ENCODE measurements at regions not wholly inside any gene's neighbourhood (a gene's known extent, or its start where the extent isn't known, plus 50 kb on each side); places are given as distances from the start of the nearest gene placed in this dataset.

DNA sequence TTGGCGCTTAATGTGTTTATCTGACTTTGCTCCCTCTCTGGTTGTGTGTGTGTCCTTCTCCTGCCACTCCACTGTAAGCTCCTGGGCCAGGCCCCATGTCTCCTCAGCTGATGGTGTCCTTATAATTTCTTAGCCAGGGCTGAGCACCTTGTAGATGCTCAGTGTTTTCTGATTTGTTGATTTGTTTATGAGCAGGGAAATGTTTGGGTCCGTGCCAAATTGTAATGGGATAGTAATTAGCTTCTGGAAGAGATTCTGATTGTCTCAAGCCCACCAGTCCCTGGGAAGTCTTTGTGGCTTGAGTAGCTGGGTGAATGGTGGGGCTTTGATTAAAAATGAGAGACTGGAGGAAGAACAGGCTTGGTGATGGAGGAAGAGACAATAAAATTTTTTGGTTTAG, 270.5 kb downstream of the MYCN start:
- intact Hi-C loops (cut with micrococcal nuclease) = no loop called here
- ChIA-PET POLR2A (no interaction called here), CTCF (no interaction called here)
- H3K27ac Mint-ChIP-seq = no peak overlapping the region
- H3K27me3 Mint-ChIP-seq = no peaks in the 10 kb centered on the region
- no peak overlapping the region for H3K4me3 Mint-ChIP-seq
- ATAC-seq (ENCODE audit: low read depth) = no peak
- H3K9me3 Mint-ChIP-seq = peaks cover 13% of the 10 kb centered on the region
- no peaks in the 10 kb centered on the region for H3K36me3 Mint-ChIP-seq (ENCODE audit: low read depth)
- H3K4me1 Mint-ChIP-seq = no peaks in the 10 kb centered on the region
- no peak for TF ChIP-seq CTCF (IDR thresholded peaks at IDR 0.05)
- no peak for DNase-seq

- TF ChIP-seq CTCF (IDR thresholded peaks at IDR 0.05) = no peak
- CTCF ChIA-PET = no interaction called here
- POLR2A ChIA-PET = no interaction called here
- Mint-ChIP-seq H3K27me3 (no peaks in the 10 kb centered on the region), H3K36me3 (ENCODE audit: low read depth) (no peaks in the 10 kb centered on the region), H3K9me3 (peaks cover 13% of the 10 kb centered on the region), H3K4me3 (no peak overlapping the region), H3K4me1 (no peaks in the 10 kb centered on the region), H3K27ac (no peak overlapping the region)
- DNase-seq (no peak), ATAC-seq (ENCODE audit: low read depth) (no peak)
- intact Hi-C loops (cut with micrococcal nuclease) = no loop called here
Measured at GRCh38 chr2:16209799-16210198, 269.4 kb downstream of the MYCN start.

DNA sequence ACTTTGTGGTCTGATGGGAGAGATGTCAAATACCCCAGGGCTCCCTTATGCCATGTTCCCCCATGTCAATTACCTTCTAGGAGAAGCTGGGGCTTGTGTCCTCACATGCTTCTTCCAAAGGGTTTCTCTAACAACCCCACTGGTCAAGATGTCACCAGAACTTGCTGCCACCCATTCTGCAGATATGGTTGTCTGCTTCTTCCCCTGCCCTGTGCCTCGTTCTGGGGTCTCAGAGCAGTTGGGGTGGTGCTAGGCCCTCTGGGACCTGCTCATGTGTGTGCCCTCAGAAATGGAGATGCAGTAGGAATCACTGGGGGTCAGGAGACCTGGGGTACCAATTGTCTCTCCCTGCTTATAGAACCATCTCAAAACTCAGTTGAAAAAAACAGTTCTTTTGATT, 268.6 kb downstream of the MYCN start:
- no peaks in the 10 kb centered on the region for H3K27me3 Mint-ChIP-seq
- H3K4me3 Mint-ChIP-seq = no peak overlapping the region
- peaks cover 13% of the 10 kb centered on the region for H3K9me3 Mint-ChIP-seq
- CTCF ChIA-PET = no interaction called here
- DNase-seq = no peak
- TF ChIP-seq CTCF (IDR thresholded peaks at IDR 0.05) = no peak
- POLR2A ChIA-PET = no interaction called here
- no peaks in the 10 kb centered on the region for H3K4me1 Mint-ChIP-seq
- intact Hi-C loops (cut with micrococcal nuclease) = no loop called here
- no peak for ATAC-seq (ENCODE audit: low read depth)
- no peak overlapping the region for H3K27ac Mint-ChIP-seq
- no peaks in the 10 kb centered on the region for H3K36me3 Mint-ChIP-seq (ENCODE audit: low read depth)

DNA sequence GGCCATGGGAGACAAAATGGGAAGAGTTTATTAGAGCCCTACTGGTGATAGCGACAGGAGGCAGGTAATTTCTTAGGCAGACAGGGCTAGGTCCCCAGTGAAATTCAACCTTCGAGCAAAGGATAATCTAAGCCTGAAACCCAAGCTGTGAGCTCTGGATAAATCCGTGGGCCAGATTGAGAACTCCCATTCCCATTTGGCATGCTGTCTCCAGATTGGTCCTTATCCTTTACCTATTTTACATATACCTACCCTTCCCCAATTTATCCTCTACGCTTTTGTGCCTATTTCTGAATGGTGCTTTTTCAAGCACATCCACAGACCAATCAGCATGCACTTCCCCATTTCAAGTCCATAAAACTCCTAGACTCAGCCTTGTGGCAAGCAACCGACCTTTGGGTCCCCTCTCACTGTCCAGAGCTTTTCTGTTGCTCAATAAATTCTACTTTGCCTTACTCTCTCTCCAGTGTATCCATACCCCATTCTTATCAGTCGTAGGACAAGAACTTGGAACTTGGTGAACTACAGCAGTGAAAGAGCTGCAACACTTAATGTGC, 268.0 kb downstream of the MYCN start:
- Mint-ChIP-seq H3K4me3 (no peak overlapping the region), H3K27ac (no peak overlapping the region), H3K36me3 (ENCODE audit: low read depth) (no peaks in the 10 kb centered on the region), H3K27me3 (no peaks in the 10 kb centered on the region), H3K4me1 (no peaks in the 10 kb centered on the region), H3K9me3 (peaks cover 13% of the 10 kb centered on the region)
- intact Hi-C loops (cut with micrococcal nuclease) = no loop called here
- CTCF ChIA-PET = no interaction called here
- TF ChIP-seq CTCF (IDR thresholded peaks at IDR 0.05) = no peak
- POLR2A ChIA-PET = no interaction called here
- DNase-seq (no peak), ATAC-seq (ENCODE audit: low read depth) (no peak)

DNA sequence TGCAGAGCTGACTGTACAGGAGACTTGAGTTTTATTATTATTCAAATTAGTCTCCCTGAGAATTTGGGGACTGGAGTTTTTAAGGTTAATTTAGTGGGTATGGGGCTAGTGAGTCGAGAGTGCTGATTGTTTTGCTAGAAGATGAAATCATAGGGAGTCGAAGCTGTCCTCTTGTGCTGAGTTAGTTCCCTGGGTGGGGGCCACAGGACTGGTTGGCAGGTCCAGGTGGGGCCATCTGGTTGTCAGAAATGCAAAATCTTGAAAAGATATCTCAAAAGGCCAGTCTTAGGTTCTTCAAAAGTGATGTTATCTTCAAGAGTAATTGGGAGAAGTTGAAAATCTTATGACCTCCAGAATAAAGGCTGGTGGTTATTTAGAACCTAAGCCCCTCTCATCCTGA, 267.3 kb downstream of the MYCN start:
- POLR2A ChIA-PET = no interaction called here
- no peak for TF ChIP-seq CTCF (IDR thresholded peaks at IDR 0.05)
- H3K9me3 Mint-ChIP-seq = peaks cover 13% of the 10 kb centered on the region

More for the DNA sequence above, 267.3 kb downstream of the MYCN start:
- no peak overlapping the region for H3K27ac Mint-ChIP-seq
- ATAC-seq (ENCODE audit: low read depth) = no peak
- H3K4me1 Mint-ChIP-seq = no peaks in the 10 kb centered on the region
- no peaks in the 10 kb centered on the region for H3K27me3 Mint-ChIP-seq
- H3K4me3 Mint-ChIP-seq = no peak overlapping the region
- intact Hi-C loops (cut with micrococcal nuclease) = no loop called here
- CTCF ChIA-PET = no interaction called here
- DNase-seq = no peak
- H3K36me3 Mint-ChIP-seq (ENCODE audit: low read depth) = no peaks in the 10 kb centered on the region

All from activated B cell treated with CpG ODN at 0.5 μM for 24 hours (primary cell).